ENCODE measurements at regions not wholly inside any gene's neighbourhood (a gene's known extent, or its start where the extent isn't known, plus 50 kb on each side); places are given as distances from the start of the nearest gene placed in this dataset.

DNA sequence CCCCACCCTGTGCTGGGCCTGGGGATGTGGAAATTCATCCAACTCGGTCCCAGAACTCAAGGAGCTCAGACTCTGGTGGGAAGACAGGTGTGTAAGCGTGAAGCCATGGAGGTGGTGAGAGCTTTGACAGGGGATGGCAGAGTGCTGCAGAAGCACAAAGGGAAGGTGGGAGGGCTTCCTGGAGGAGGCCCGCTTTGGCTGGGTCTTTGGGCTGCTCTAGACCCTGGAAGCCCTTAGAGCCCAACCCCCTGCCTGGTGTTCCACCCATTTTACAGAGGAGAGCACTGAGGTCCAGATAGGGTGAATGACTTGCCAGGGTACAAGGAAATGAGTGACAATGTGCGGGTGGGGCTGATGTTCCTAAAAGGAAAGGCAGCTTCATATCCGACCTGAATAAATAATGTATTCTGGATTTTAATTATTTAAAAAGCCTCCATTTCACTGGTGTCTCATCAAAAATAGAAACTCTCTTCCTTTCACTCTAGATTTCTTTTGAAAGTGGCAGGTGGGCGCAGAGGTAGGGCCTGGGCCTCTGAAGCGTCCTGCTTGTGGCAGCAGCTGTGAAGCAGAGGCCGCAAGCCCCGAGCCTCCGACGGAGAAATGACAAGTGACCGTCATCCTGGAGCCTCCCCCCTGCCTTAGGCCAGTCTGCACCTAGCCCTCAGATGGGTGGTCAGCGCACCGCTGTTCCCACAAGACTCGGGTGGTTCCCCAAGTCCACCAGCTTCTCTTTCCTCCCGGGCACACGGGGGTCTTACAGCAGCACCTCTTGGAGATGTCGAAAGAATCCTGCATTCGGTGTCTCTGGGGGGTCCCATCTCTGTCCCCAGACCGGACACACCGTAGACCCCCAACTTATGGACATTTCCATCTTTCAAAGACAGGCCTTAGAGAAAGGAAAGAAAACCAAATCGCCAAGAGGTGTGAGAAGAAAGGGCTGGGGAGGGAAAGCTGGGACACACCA is 71.0 kb upstream of the TAF1B start:
- DNase-seq (ENCODE audit: low read depth in 2 of 2), result no peak

DNA sequence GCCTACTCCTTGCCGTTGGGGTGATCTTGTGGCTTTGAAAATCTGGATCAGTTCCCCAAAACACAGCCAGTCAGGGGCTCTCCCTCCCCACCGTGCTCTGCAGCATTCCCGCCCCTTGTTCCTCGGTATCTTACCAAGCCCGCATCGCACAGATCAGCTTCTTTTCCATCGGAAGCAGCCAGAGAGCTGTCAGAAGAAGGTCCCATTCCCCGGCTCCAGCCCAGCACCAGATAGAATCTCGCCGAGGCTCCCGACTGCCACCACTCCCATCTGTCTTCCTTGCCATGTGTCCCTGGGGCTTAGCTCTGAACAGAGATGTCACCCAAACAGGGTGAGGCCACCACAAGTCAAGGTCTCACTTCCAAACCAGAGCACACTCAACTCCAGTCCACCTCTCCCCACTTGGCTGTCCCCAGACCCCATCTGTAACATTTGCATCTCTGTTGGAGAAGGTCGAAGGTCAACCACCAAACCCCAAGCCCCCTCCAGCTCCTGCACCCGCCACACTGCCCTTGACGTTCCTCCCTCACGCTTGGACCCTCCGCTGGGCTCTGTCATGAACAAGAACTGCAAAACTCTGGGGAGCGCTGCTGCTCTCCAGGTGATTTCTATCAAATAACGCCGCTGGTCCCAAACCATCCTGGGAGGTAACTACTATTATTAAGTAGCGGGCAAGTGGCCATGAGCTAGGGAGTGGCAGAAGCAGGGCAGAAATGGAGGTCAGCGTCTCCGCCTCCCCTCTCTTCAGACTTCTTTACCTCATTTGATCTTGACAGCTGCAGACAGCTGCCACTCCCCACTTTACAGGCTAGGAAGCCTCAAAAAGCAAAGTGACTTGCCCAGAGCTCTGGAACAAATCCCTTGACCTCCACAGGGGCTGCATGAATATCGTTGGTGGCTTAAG is 70.0 kb upstream of the TAF1B start:
- DNase-seq (ENCODE audit: low read depth in 2 of 2), result no peak

DNA sequence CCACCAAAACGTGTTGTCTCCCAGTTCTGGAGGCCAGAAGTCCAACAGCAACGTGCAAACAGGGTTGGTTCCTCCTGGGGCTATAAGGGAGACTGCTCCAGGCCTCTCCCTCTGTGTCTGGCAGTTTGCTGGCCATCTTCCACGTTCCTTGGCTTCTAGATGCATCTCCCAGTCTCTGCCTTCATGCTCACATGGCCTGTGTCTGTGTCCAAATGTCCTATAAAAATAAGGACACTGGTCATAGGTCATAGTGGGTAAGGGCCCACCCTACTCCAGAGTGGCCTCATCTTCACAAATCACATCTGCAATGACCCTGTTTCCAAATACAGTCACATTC is 69.4 kb upstream of the TAF1B start:
- DNase-seq (ENCODE audit: low read depth in 2 of 2), result no peak

DNA sequence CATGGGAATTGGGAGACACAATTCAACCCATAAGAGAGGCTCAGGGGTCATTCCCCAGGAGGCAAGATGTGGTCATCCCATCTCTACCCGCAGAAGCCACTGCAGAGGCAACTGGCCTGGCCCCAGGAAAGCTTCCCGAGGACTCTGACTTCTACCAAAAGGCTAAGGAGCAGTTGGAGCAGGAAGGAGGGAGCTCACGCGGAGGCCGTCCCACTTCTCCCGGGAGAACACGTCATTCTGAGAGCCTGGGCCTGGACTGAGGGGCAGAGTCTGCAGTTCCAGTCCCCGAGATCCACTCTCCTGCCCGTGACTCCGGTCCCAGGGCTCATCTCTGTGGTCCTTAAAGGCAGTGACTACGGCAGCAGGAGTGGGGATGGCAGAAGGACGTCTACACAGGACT is 69.0 kb upstream of the TAF1B start:
- DNase-seq (ENCODE audit: low read depth in 2 of 2), result no peak

DNA sequence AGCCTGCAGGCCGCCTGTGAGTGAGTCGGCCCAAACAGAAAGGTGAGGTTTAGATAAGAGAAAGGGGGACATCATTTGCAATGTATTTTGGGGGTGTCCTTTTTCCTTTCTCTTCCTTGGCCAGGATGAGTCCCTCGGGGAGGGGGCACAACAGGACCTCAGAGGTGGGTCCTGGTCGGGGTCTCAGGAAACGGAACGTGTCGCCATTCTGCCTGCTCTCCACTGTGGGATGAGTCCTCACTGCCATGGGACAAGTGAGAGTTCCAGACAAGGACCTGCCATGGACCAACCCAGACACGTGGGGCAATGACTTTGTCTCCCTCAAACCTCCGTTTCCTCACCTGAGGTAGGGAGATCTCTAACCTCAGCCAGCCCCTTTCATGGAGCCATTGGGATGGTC is 67.9 kb upstream of the TAF1B start:
- no peak for DNase-seq (ENCODE audit: low read depth in 2 of 2)

DNA sequence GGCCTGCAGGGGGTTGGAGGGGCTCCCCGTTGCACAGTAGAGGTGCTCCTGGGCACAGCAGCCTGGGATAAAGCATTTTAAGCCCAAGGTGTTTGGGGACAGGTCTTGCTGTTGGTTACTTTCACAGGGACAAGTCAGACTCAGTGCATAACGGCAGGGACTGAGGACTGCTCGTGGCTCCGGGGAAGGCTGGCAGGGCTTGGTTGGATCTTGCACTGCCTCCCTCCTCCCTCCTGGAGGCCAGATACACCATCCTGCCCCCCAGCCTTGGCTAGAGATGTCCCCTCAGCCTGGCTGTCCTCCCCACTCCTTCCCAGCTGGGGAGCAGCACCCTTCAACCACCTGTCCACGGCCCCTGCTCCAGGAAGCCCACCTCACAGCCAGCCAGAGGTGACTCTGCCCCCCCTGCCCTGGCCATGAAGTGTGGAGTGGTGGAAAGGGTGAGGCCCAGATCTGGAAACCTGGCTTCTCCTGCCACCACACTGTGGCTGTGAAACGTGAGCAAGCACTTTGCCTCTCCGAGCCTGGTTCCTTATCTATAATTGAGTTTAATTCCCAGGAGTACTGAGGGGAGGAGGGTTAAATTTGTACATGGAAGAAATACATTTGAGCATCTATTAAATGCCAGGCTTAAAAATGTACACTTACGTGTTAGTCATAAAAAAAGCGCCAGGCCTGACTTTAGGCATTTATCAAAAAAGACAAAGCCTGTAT is 67.1 kb upstream of the TAF1B start:
- DNase-seq (ENCODE audit: low read depth in 2 of 2), result no peak

DNA sequence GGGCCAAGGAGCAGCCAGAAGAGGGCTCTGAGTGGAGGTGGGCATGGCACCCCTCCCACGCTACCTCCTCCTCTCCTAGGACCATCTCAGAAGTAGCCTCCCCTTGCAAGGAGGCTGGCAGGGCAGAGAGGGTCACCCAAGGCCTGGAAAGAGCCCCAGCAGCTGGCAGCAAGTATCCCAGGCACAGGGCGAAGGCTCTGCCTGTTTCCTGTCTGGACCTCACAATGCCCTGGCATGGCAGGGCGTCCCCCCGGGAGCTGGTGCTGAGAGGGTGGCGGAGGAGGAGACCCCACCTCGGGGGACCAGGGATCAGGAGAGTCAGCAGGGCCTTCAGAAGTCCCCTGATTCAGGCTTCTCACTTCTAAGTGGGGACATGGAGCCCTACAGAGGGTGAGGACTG is 66.2 kb upstream of the TAF1B start:
- DNase-seq (ENCODE audit: low read depth in 2 of 2), result no peak

DNA sequence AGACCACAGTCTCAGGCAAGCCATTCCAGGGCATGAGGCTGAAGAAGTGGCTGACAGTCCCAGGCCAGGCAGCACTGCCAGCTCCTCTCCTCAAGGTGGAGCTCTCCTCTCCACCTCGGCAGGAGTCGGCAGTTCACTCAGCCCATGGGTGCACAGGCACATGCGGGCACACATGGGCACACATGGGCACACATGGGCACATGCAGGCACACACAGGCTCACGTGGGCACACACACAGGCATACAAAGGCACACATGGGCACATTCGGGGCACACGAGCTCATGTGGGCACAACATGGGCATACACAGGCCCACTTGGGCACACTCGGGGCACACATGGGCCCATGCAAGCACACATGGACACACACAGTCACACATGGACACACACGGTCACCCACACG is 65.3 kb upstream of the TAF1B start:
- DNase-seq (ENCODE audit: low read depth in 2 of 2), result no peak

DNA sequence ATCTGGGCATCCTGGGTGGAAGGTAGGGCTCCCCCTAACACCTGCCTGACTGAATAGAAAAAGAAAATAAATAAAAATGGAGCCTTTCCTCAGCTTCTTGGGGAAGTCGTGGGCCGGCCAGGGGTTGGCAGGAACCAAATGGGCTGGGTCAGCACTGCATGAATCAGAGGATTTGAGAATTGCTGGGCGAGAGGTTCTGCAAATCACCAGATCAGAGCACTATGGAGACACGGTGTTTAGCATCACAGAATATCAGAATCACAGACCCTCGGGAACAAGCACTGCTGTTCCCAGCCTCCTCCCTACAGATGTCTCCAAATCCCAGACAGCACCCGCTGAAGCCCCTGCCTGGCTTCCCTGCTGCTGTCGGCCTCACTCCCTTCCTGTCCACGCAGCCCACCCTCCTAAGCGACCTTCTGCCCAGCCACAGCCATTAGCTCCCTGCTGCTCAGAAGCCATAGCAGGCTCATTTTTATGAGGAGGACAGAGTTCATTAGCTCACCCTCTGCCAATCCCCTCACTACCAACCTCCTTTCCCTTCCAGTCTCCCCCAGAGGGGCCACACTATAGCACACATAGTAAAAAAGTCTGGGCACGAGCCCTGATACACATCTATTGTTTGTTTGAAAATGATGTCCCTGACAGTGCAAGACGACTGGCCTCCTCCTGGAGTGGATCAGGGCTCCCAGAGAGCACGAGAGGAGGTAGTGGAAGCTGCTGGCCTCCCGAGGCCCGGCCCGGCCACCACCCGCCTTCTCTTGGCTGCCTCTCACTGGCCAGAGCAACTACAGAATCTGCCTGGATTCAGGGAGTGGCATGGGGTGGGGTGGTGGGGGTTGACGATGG is 64.6 kb upstream of the TAF1B start:
- no peak for DNase-seq (ENCODE audit: low read depth in 2 of 2)

DNA sequence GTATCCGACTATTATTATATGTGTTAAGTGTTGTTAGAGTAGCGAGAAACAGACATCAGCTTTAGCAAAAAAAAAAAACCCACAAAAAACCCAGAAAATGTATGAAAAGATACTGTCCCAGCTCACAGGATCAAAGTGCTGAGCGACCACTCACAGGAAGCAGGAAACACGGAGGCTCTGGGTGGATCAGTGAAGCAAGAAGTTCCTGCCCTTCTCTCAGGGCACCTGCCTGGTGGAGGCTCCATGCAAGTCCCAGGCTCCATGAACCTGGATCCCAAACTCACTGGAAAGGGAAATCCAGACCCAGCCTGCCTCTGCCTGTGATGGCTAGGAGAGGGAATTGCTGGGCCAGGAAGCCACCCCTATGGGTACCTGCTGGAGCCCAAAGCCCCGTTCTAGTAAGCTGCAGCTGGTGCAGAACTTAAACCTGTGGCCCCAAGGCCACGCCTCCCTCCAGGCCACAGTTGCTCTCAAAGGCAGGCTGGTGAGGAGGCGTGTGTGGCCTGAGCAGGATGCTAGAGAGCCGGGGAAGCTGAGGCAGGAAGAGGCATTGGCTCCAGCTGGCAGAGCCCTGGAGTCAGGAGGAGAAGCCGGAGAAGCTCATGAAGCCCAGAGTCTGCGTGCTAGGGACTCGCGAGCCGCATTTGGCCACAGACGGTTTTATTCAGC is 63.5 kb upstream of the TAF1B start:
- DNase-seq (ENCODE audit: low read depth in 2 of 2), result no peak

DNA sequence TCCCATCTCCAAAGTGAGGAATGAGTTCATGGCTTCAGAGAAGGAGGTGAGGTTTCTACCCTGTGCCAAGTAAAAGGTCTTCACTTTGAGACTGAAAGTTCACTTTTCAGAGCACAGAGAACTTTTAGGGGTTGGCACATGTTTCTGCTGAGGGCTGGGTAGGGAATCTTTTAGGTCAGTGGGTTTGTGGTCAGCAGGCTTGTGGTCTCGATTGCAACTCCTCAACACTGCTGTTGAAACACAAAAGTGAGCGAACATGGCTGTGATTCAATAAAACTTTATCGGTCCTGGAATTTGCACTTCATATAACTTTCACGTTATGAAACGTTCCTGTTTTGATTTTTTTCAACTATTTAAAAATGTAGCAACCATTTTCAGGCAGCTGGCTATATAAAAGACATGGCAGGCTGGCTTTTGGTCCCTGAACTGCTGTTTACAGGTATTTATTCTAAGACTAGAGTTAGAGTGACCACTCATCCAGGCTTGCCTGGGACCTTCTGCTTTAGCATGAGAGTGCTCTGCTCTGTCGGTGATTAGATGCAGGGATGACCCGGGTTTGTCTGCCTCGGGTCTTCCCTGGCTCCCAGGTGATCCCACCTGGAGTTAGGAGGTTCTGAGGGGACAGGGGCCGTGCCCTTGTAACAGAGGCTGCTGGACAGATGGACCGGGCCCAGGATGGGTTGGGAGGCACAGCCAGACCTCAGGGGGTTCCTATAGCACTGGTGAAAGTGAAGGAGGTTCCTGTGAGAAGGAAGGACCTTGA is 62.7 kb upstream of the TAF1B start:
- DNase-seq (ENCODE audit: low read depth in 2 of 2), result no peak

DNA sequence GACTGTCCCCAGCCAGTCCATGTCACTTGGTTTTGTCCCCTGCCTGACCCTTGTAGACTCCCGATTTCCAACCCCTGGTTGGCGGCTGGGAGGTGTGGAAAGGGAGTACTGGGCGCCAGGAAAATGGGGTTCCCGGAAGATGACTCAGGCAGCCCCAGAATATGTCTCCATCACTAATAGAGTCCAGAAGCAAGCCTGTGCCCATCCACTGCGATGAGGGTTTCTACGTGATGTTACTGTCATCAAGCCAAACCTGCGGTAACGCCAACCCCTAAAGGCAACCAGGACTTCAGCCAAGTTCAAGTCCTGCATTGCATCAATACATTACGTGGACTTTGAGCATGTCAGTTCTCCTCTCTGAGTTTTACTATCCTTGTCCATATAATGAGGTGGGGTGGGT is 62.0 kb upstream of the TAF1B start:
- DNase-seq (ENCODE audit: low read depth in 2 of 2), result no peak

DNA sequence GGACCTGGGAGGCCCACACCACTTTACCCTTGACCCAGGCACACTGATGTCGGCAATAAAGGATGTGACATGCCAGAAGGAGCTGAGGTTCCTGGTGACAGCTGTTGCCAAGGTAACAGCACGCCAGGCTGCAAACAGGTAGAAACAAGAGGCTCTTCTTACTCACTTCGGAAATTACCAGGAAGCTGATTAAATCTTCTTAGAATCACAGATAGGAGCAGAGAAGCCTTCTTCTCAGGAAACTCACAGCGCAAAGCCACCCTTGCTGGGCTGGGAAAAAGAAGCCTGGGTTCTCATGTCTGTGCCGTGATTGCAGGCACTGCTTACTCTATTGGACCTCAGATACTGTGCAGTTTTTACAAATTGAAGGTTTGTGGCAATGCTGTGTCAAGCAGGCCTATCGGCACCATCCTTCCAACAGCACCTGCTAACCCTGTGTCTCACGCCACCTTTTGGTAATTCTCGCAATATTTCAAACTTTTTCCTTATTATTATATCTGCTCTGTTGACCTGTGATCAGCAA is 61.0 kb upstream of the TAF1B start:
- DNase-seq (ENCODE audit: low read depth in 2 of 2), result peak in 1 of 2 donors; percentile 24

DNA sequence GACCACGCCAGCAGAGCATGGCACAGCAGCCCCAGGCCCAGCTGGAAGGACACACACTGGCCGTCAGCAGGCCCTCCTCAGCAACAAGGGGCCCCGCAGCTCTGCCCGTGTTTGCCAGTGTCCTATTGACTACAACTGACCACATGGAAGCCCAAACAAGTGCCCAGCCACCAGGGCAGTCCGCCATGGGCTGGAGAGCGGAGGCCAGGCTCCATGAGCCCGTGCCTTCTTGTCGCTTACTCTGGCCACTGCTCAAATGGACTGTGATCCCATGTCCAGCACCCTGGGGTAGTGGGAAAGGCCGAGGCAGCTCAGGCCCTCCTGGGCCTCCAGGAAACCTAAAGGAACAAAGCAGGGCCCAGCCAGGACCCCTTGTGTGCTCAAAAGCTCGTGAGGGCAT is 53.9 kb upstream of the TAF1B start:
- no peak for DNase-seq (ENCODE audit: low read depth in 2 of 2)

DNA sequence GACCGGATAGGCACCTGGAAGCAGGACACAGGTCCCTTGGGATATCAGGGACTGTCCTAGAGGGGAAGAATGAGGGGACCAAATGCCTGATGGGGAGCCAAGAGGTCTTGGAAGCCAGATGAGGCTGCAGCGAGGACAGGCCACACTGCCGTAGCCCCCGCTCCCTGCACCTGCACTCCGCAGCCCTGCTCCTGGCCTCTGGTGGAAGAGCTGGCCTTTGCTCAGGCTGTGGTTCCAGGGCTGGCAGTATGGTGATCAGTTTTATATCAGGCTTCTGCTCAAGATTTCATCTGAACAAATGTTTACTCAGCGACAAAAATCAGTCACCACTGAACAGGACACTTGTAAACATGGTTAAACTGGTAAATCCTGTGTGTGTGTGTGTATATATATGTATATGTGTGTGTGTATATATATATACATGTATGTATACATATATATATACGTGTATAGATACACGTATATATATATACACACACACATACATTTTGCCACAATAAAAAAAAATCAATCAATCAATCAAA is 52.5 kb upstream of the TAF1B start:
- DNase-seq (ENCODE audit: low read depth in 2 of 2), result no peak

DNA sequence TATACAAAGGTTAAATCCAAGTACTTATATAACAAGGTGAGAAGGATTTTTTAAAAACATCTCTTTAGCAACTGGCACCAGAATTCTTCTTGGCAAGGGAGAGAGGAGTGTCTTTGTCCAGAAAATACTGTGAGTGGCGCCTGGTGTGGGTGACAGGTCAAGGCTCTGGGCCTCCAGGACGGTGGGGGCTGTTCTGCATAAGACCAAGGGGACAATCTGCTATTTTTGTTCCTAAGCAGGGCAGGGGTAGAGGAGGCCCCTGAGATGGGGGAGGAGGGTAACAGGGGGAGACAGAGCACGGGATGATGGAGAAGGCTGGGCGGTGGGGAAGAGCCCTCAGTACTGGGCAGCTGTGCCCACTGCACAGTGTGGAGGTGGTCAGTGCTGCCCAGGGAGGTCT is 51.6 kb upstream of the TAF1B start:
- DNase-seq (ENCODE audit: low read depth in 2 of 2), result no peak

DNA sequence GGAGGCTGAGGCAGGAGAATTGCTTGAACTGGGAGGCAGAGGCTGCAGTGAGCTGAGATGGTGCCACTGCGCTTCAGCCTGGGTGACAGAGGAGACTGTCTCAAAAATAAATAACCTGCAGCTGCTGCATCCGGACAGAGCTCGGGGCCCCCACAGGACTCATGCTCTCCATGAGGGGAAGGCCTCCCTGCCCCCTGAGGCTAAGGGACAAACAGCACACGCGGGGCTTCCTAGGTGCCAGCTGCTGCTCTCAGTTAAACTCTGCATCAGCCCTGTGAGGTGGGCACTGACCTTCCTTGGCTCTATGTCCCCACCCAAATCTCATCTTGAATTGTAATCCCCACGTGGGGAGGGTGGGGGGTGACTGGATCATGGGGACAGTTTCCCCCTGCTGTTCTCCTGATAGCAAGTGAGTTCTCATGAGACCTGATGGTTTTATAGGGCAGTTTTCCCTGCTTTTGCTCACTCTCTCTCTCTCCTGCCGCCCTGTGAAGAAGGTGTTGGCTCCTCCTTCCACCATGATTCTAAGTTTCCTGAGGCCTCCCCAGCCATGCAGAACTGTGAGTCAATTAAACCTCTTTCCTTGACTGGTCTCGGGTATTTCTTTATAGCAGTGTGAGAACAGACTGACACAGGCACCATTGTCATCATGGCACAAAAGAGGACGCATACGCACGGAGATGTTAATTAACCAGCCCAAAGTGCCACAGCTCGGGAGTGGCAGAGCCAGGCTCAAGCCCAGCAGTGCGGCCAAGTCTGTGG is 49.9 kb upstream of the TAF1B start:
- DNase-seq (ENCODE audit: low read depth in 2 of 2), result no peak

Data from stimulated activated CD4-positive, alpha-beta T cell treated with anti-CD3 and anti-CD28 coated beads, Interleukin-1b, Interleukin-23, amount 100 ng/mL, for 1 hour (primary cell).